Mesothelial cell of epicardium (in vitro differentiated cells): ENCODE measurements at regions not wholly inside any gene's neighbourhood (a gene's known extent, or its start where the extent isn't known, plus 50 kb on each side); places are given as distances from the start of the nearest gene placed in this dataset.
A peak's percentile ranks its signal among the peaks of the same experiment; 100 is the strongest.

Experiments used
- DNase-seq, 2 experiments: peaks; one replicate each; pipeline ENCODE4 v3.0.0; 2021; ENCODE audit warnings: low spot score in 2 of 2; ENCODE audit not compliant: unreplicated experiment in 2 of 2
- H3K27ac Mint-ChIP-seq: 2 replicates; pipeline ENCODE4 v1.8.0; 2021; ENCODE audit warnings: mixed read lengths
- H3K27me3 Mint-ChIP-seq: 2 replicates; pipeline ENCODE4 v1.8.0; 2021; ENCODE audit warnings: low read depth, mixed read lengths
- H3K36me3 Mint-ChIP-seq: 2 replicates; pipeline ENCODE4 v1.8.0; 2021; ENCODE audit warnings: mixed read lengths
- H3K4me1 Mint-ChIP-seq: 2 replicates; pipeline ENCODE4 v1.8.0; 2021; ENCODE audit warnings: mixed read lengths
- H3K4me3 Mint-ChIP-seq: 2 replicates; pipeline ENCODE4 v1.8.0; 2021; ENCODE audit warnings: mild to moderate bottlenecking, moderate library complexity, mixed read lengths
- H3K9me3 Mint-ChIP-seq: 2 replicates; pipeline ENCODE4 v1.8.0; 2021; ENCODE audit warnings: mixed read lengths
- CTCF ChIP-seq: fragments of 200-600 bp; sonication (generic); IDR thresholded peaks from one replicate; pipeline ENCODE4 v1.5.0; 2021; ENCODE audit warnings: antibody characterized with exemption; ENCODE audit not compliant: unreplicated experiment

GRCh38 chr5:68771221-68771620 lies 322.6 kb upstream of the SLC30A5 start:
- H3K27ac Mint-ChIP-seq: no peak overlapping the region
- H3K36me3 Mint-ChIP-seq: no peaks in the 10 kb centered on the region
- no peak for TF ChIP-seq CTCF
- H3K9me3 Mint-ChIP-seq: peaks cover 4% of the 10 kb centered on the region
- DNase-seq: no peak
- no peaks in the 10 kb centered on the region for H3K4me1 Mint-ChIP-seq
- H3K27me3 Mint-ChIP-seq: peaks cover 6% of the 10 kb centered on the region
- H3K4me3 Mint-ChIP-seq: no peak overlapping the region

GRCh38 chr5:68771732-68772131 lies 322.1 kb upstream of the SLC30A5 start:
- Mint-ChIP-seq H3K4me3 (no peak overlapping the region), H3K27ac (no peak overlapping the region), H3K27me3 (peaks cover 6% of the 10 kb centered on the region), H3K9me3 (peaks cover 4% of the 10 kb centered on the region), H3K36me3 (no peaks in the 10 kb centered on the region), H3K4me1 (no peaks in the 10 kb centered on the region)
- DNase-seq: no peak
- no peak for TF ChIP-seq CTCF

- TF ChIP-seq CTCF: no peak
- Mint-ChIP-seq H3K36me3 (no peaks in the 10 kb centered on the region), H3K4me3 (no peak overlapping the region), H3K27me3 (no peaks in the 10 kb centered on the region), H3K4me1 (peaks cover 7% of the 10 kb centered on the region), H3K27ac (no peak overlapping the region), H3K9me3 (peaks cover 4% of the 10 kb centered on the region)
- DNase-seq: no peak
These were observed 317.4 kb upstream of the SLC30A5 start for GRCh38 chr5:68776381-68776780.

- no peaks in the 10 kb centered on the region for H3K36me3 Mint-ChIP-seq
- no peaks in the 10 kb centered on the region for H3K27me3 Mint-ChIP-seq
- H3K4me3 Mint-ChIP-seq: no peak overlapping the region
- peaks cover 4% of the 10 kb centered on the region for H3K9me3 Mint-ChIP-seq
- TF ChIP-seq CTCF: no peak
- DNase-seq: no peak
- H3K4me1 Mint-ChIP-seq: peaks cover 7% of the 10 kb centered on the region
- no peak overlapping the region for H3K27ac Mint-ChIP-seq
These were observed 316.7 kb upstream of the SLC30A5 start for GRCh38 chr5:68777135-68777534.

- Mint-ChIP-seq H3K4me3 (no peak overlapping the region), H3K36me3 (no peaks in the 10 kb centered on the region), H3K9me3 (peaks cover 11% of the 10 kb centered on the region), H3K4me1 (peaks cover 7% of the 10 kb centered on the region), H3K27me3 (peaks cover 1% of the 10 kb centered on the region), H3K27ac (no peak overlapping the region)
- no peak for TF ChIP-seq CTCF
- DNase-seq: no peak
These were observed 315.3 kb upstream of the SLC30A5 start for GRCh38 chr5:68778484-68778883.

GRCh38 chr5:68780299-68780955 lies 313.4 kb upstream of the SLC30A5 start:
- H3K27me3 Mint-ChIP-seq: peaks cover 1% of the 10 kb centered on the region
- H3K9me3 Mint-ChIP-seq: peaks cover 23% of the 10 kb centered on the region
- DNase-seq: no peak
- no peak overlapping the region for H3K4me3 Mint-ChIP-seq
- peak overlapping the region; percentile 56 for H3K27ac Mint-ChIP-seq
- no peak for TF ChIP-seq CTCF
- H3K36me3 Mint-ChIP-seq: no peaks in the 10 kb centered on the region
- H3K4me1 Mint-ChIP-seq: peaks cover 7% of the 10 kb centered on the region
